Activated T-helper 17 cell treated with anti-CD3 and anti-CD28 coated beads, Interleukin-2, amount 50 U/mL, for 72 hours (primary cell): ENCODE measurements at regions not wholly inside any gene's neighbourhood (a gene's known extent, or its start where the extent isn't known, plus 50 kb on each side); places are given as distances from the start of the nearest gene placed in this dataset.
A peak's percentile ranks its signal among the peaks of the same experiment; 100 is the strongest.

Experiments
- ATAC-seq: fragments of 150-1000 bp; cut with Tn5 transposase; replicated peaks from 2 replicates; pipeline ENCODE4 v1.10.0; 2021; ENCODE audit warnings: mild to moderate bottlenecking, moderate library complexity
- H3K27ac Mint-ChIP-seq: one replicate; pipeline ENCODE4 v1.8.0; 2022; ENCODE audit warnings: mixed read lengths
- H3K27me3 Mint-ChIP-seq: one replicate; pipeline ENCODE4 v1.8.0; 2022; ENCODE audit warnings: mixed read lengths
- H3K36me3 Mint-ChIP-seq: one replicate; pipeline ENCODE4 v1.8.0; 2022; ENCODE audit warnings: low read depth, mild to moderate bottlenecking, mixed read lengths
- H3K4me1 Mint-ChIP-seq: one replicate; pipeline ENCODE4 v1.8.0; 2022; ENCODE audit warnings: mixed read lengths
- H3K4me3 Mint-ChIP-seq: one replicate; pipeline ENCODE4 v1.8.0; 2022; ENCODE audit warnings: mild to moderate bottlenecking, mixed read lengths
- H3K9me3 Mint-ChIP-seq: one replicate; pipeline ENCODE4 v1.8.0; 2022; ENCODE audit warnings: mixed read lengths

DNA sequence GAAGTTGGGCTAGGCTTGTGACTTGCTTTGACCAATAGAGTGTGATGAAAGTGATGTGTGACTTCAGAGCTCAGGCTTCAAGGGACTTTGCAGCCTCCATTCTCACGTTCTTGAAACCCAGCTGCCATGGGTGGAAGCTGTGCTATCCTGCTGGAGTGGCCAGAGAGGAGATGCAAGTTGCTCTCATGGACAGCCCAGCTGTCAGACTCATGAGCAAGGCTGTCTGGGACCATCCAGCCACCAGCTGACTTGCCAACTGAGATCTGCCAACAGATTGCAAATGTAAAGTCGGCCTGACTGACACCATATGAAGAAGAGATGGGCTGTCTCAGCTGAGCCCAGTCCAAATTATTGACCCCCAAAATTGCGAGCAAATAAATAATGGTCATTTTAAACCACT is 226.4 kb upstream of the CXCR4 start:
- Mint-ChIP-seq H3K27me3 (no peaks in the 10 kb centered on the region), H3K9me3 (peaks cover 8% of the 10 kb centered on the region), H3K36me3 (no peaks in the 10 kb centered on the region), H3K27ac (no peak overlapping the region), H3K4me1 (no peaks in the 10 kb centered on the region), H3K4me3 (no peak overlapping the region)
- ATAC-seq = no peak

DNA sequence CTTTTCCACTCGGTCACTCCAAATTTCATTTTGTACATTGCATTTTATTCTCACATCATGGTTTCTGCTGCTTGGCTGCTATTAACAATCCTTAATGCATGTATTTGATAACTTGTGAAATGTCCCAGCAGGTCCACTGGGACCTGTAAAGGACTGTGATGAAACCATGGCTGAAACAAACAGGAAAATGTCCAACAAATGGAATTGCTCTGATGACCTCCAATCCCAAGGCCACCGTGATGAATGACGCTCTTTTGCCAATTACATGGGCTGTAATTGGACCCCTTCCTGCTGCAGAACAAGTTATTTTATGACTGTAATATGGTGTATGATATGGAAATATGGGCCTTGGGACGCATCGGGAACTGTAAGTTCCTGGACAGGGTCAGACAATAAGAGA is 224.2 kb upstream of the CXCR4 start:
- H3K9me3 Mint-ChIP-seq = peaks cover 11% of the 10 kb centered on the region
- H3K27ac Mint-ChIP-seq = no peak overlapping the region
- no peaks in the 10 kb centered on the region for H3K36me3 Mint-ChIP-seq
- no peaks in the 10 kb centered on the region for H3K27me3 Mint-ChIP-seq
- no peak for ATAC-seq
- H3K4me3 Mint-ChIP-seq = no peak overlapping the region
- H3K4me1 Mint-ChIP-seq = no peaks in the 10 kb centered on the region

- peaks cover 5% of the 10 kb centered on the region for H3K4me1 Mint-ChIP-seq
- no peaks in the 10 kb centered on the region for H3K36me3 Mint-ChIP-seq
- H3K4me3 Mint-ChIP-seq = no peak overlapping the region
- no peaks in the 10 kb centered on the region for H3K27me3 Mint-ChIP-seq
- peaks cover 10% of the 10 kb centered on the region for H3K9me3 Mint-ChIP-seq
- no peak for ATAC-seq
- no peak overlapping the region for H3K27ac Mint-ChIP-seq
Observed at GRCh38 chr2:136334967-136335366, 217.0 kb upstream of the CXCR4 start.

- Mint-ChIP-seq H3K4me1 (peaks cover 18% of the 10 kb centered on the region), H3K27me3 (no peaks in the 10 kb centered on the region), H3K36me3 (no peaks in the 10 kb centered on the region), H3K9me3 (peaks cover 3% of the 10 kb centered on the region), H3K4me3 (no peak overlapping the region), H3K27ac (no peak overlapping the region)
- ATAC-seq = no peak
Observed at GRCh38 chr2:136332436-136333095, 214.6 kb upstream of the CXCR4 start.

- no peak for ATAC-seq
- Mint-ChIP-seq H3K4me3 (no peak overlapping the region), H3K27ac (no peak overlapping the region), H3K4me1 (peaks cover 29% of the 10 kb centered on the region), H3K36me3 (no peaks in the 10 kb centered on the region), H3K9me3 (peaks cover 3% of the 10 kb centered on the region), H3K27me3 (no peaks in the 10 kb centered on the region)
Observed at GRCh38 chr2:136331226-136331625, 213.3 kb upstream of the CXCR4 start.

GRCh38 chr2:136328207-136328795 is 210.4 kb upstream of the CXCR4 start:
- peak overlapping the region; percentile 74 for H3K4me3 Mint-ChIP-seq
- peak overlapping the region; percentile 93 for H3K27ac Mint-ChIP-seq
- no peaks in the 10 kb centered on the region for H3K36me3 Mint-ChIP-seq
- no peaks in the 10 kb centered on the region for H3K27me3 Mint-ChIP-seq
- H3K9me3 Mint-ChIP-seq = no peaks in the 10 kb centered on the region
- H3K4me1 Mint-ChIP-seq = peaks cover 55% of the 10 kb centered on the region
- no peak for ATAC-seq

GRCh38 chr2:136327162-136327852 is 209.4 kb upstream of the CXCR4 start:
- Mint-ChIP-seq H3K4me3 (peak overlapping the region; percentile 74), H3K9me3 (no peaks in the 10 kb centered on the region), H3K27ac (peak overlapping the region; percentile 93), H3K36me3 (no peaks in the 10 kb centered on the region), H3K4me1 (peaks cover 60% of the 10 kb centered on the region), H3K27me3 (no peaks in the 10 kb centered on the region)
- peak; percentile 96 for ATAC-seq

- Mint-ChIP-seq H3K4me1 (peaks cover 59% of the 10 kb centered on the region), H3K27ac (peak overlapping the region; percentile 31), H3K9me3 (no peaks in the 10 kb centered on the region), H3K4me3 (peak overlapping the region; percentile 74), H3K27me3 (no peaks in the 10 kb centered on the region), H3K36me3 (no peaks in the 10 kb centered on the region)
- ATAC-seq = no peak
Observed at GRCh38 chr2:136325844-136326331, 207.9 kb upstream of the CXCR4 start.

GRCh38 chr2:136324966-136325365 is 207.0 kb upstream of the CXCR4 start:
- ATAC-seq = no peak
- Mint-ChIP-seq H3K4me1 (peaks cover 64% of the 10 kb centered on the region), H3K27ac (peak overlapping the region; percentile 31), H3K27me3 (no peaks in the 10 kb centered on the region), H3K36me3 (peaks cover 5% of the 10 kb centered on the region), H3K4me3 (peak overlapping the region; percentile 74), H3K9me3 (no peaks in the 10 kb centered on the region)

- H3K4me1 Mint-ChIP-seq = peaks cover 74% of the 10 kb centered on the region
- H3K27me3 Mint-ChIP-seq = no peaks in the 10 kb centered on the region
- H3K4me3 Mint-ChIP-seq = peak overlapping the region; percentile 74
- peaks cover 7% of the 10 kb centered on the region for H3K36me3 Mint-ChIP-seq
- peak overlapping the region; percentile 78 for H3K27ac Mint-ChIP-seq
- H3K9me3 Mint-ChIP-seq = no peaks in the 10 kb centered on the region
- no peak for ATAC-seq
Observed at GRCh38 chr2:136323935-136324334, 206.0 kb upstream of the CXCR4 start.

GRCh38 chr2:136323195-136323594 is 205.2 kb upstream of the CXCR4 start:
- Mint-ChIP-seq H3K9me3 (no peaks in the 10 kb centered on the region), H3K27me3 (no peaks in the 10 kb centered on the region), H3K4me1 (peaks cover 68% of the 10 kb centered on the region), H3K36me3 (peaks cover 7% of the 10 kb centered on the region), H3K27ac (no peak overlapping the region), H3K4me3 (peak overlapping the region; percentile 74)
- no peak for ATAC-seq

- Mint-ChIP-seq H3K27ac (peak overlapping the region; percentile 94), H3K4me1 (peaks cover 60% of the 10 kb centered on the region), H3K9me3 (no peaks in the 10 kb centered on the region), H3K4me3 (peak overlapping the region; percentile 74), H3K27me3 (no peaks in the 10 kb centered on the region), H3K36me3 (peaks cover 7% of the 10 kb centered on the region)
- ATAC-seq = no peak
Observed at GRCh38 chr2:136322428-136322827, 204.5 kb upstream of the CXCR4 start.

DNA sequence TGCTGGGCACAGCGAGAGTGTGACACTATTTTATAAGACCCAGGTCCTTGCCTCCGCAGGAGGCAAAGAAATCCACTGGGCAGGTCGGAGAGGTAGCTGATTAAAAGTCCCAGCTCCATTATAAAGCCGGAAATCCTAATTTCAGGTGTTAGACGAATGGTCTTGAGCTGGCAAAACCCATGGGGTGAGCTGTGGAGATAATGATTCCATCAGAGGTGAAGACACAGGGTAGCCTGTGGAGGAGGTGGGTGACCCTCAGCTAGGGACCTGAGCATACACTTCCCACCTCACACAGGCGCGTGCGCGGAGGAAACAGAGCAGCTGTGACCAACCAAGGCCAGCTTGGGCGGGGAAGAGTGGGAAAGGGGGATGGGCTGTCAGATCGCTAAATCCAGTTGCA is 201.7 kb upstream of the CXCR4 start:
- H3K4me3 Mint-ChIP-seq = peak overlapping the region; percentile 74
- no peaks in the 10 kb centered on the region for H3K27me3 Mint-ChIP-seq
- peaks cover 34% of the 10 kb centered on the region for H3K4me1 Mint-ChIP-seq
- peak overlapping the region; percentile 94 for H3K27ac Mint-ChIP-seq
- H3K9me3 Mint-ChIP-seq = no peaks in the 10 kb centered on the region
- ATAC-seq = peak; percentile 22
- peaks cover 7% of the 10 kb centered on the region for H3K36me3 Mint-ChIP-seq

GRCh38 chr2:136319237-136319636 is 201.3 kb upstream of the CXCR4 start:
- peak; percentile 68 for ATAC-seq
- H3K9me3 Mint-ChIP-seq = no peaks in the 10 kb centered on the region
- H3K4me3 Mint-ChIP-seq = peak overlapping the region; percentile 74
- H3K27ac Mint-ChIP-seq = peak overlapping the region; percentile 94
- no peaks in the 10 kb centered on the region for H3K27me3 Mint-ChIP-seq
- peaks cover 7% of the 10 kb centered on the region for H3K36me3 Mint-ChIP-seq
- H3K4me1 Mint-ChIP-seq = peaks cover 30% of the 10 kb centered on the region

- peaks cover 18% of the 10 kb centered on the region for H3K4me1 Mint-ChIP-seq
- H3K4me3 Mint-ChIP-seq = no peak overlapping the region
- H3K27ac Mint-ChIP-seq = no peak overlapping the region
- H3K9me3 Mint-ChIP-seq = no peaks in the 10 kb centered on the region
- no peak for ATAC-seq
- no peaks in the 10 kb centered on the region for H3K36me3 Mint-ChIP-seq
- no peaks in the 10 kb centered on the region for H3K27me3 Mint-ChIP-seq
Observed at GRCh38 chr2:136314240-136314639, 196.3 kb upstream of the CXCR4 start.
